Spleen (tissue), 11 donors: ENCODE measurements at regions not wholly inside any gene's neighbourhood (a gene's known extent, or its start where the extent isn't known, plus 50 kb on each side); places are given as distances from the start of the nearest gene placed in this dataset.
A peak's percentile ranks its signal among the peaks of the same experiment; 100 is the strongest.

Source experiments
- DNase-seq: peaks from one replicate; pipeline ENCODE4 v3.0.0-alpha.2; 2020
- H3K27ac ChIP-seq, 8 donors: fragments of 200-600 bp; sonication (generic) in 7 of 8; 1 replicate in 4 of 8; 2 replicates in 4 of 8; pipeline versions ENCODE4 v1.5.0 to v1.8.0; 2016 to 2021; ENCODE audit warnings: inconsistent platforms in 4 of 8, mild to moderate bottlenecking in 4 of 8, moderate library complexity in 1 of 8
- H3K27me3 ChIP-seq, 7 donors: fragments of 200-600 bp; sonication (generic) in 6 of 7; replicated peaks in 1 of 7; 1 replicate in 4 of 7; 2 replicates in 3 of 7; pipeline versions ENCODE4 v1.5.0 to v1.8.0; 2016 to 2021; ENCODE audit warnings: inconsistent platforms in 3 of 7, mild to moderate bottlenecking in 1 of 7
- H3K36me3 ChIP-seq, 6 donors: fragments of 200-600 bp; sonication (generic) in 5 of 6; 1 replicate in 4 of 6; 2 replicates in 2 of 6; pipeline versions ENCODE4 v1.5.0 to v1.8.0; 2016 to 2021; ENCODE audit warnings: inconsistent platforms in 2 of 6
- H3K4me1 ChIP-seq, 6 donors: fragments of 200-600 bp; sonication (generic) in 5 of 6; 1 replicate in 3 of 6; 2 replicates in 3 of 6; pipeline versions ENCODE4 v1.5.0 to v1.8.0; 2016 to 2021; ENCODE audit warnings: inconsistent platforms in 3 of 6
- H3K4me3 ChIP-seq, 8 donors: fragments of 200-600 bp; sonication (generic) in 7 of 8; 1 replicate in 4 of 8; 2 replicates in 4 of 8; pipeline versions ENCODE4 v1.5.0 to v1.8.0; 2016 to 2021; ENCODE audit warnings: inconsistent platforms in 4 of 8, mild to moderate bottlenecking in 4 of 8, moderate library complexity in 2 of 8
- H3K9me3 ChIP-seq, 8 donors: fragments of 200-600 bp; sonication (generic) in 7 of 8; 1 replicate in 4 of 8; 2 replicates in 4 of 8; pipeline versions ENCODE4 v1.5.0 to v1.8.0; 2016 to 2021; ENCODE audit warnings: inconsistent platforms in 4 of 8
- CTCF ChIP-seq, 11 experiments: fragments of 200-600 bp in 7 of 11; fragments of 450-650 bp in 4 of 11; sonication (generic) in 4 of 11; IDR thresholded peaks in 8 of 11; conservative IDR thresholded peaks in 3 of 11; 1 replicate in 7 of 11; 2 replicates in 4 of 11; pipeline versions ENCODE4 v1.4.0 to v1.8.0; 2016 to 2021; ENCODE audit warnings: antibody characterized with exemption in 11 of 11, inconsistent platforms in 4 of 11, mild to moderate bottlenecking in 1 of 11
- POLR2A ChIP-seq, 3 donors: fragments of 450-650 bp; IDR thresholded peaks; one replicate each; pipeline ENCODE4 v1.5.1; 2017; ENCODE audit warnings: antibody characterized with exemption in 3 of 3, mild to moderate bottlenecking in 1 of 3
- POLR2AphosphoS5 ChIP-seq, 3 donors: sonication (generic); formaldehyde crosslinking; IDR thresholded peaks; one replicate each; pipeline ENCODE4 v1.5.1; 2017; ENCODE audit warnings: antibody characterized with exemption in 3 of 3
- WGBS, 5 donors: extraction: QIAGEN DNeasy Blood & Tissue Kit in 3 of 5; methylation state at CpG; one replicate each; pipeline versions ENCODE4 v1.1.5 to v1.1.7; 2013 to 2018; 5-methylcytosine and 5-hydroxymethylcytosine counted together
- intact Hi-C: fragments of 100-400 bp; cut with DNase I; formaldehyde crosslinking; loops from one replicate; pipeline ENCODE4 v1.15.0; 2023; ENCODE audit warnings: low total_unique reads
- donor health status: healthy with polysubstance abuse.
- donor health status: DM: no; HTN: no; CAD: no; lungs with moderate emphysema.
- donor health status: DM: no; HTN: no; CAD: no.
- donor health status: Bipolar disorder and iron deficiency.
- donor health status: healthy.
- donor health status: DM: no; HTN: no; CAD: no.
- donor health status: DM: yes; HTN: yes; CAD: no.

- TF ChIP-seq POLR2AphosphoS5 (IDR thresholded peaks at IDR 0.05) (no peak), POLR2A (IDR thresholded peaks at IDR 0.05) (no peak), CTCF (IDR thresholded peaks at IDR 0.05 in 8 of 11, conservative IDR thresholded peaks at IDR 0.05 in 3 of 11) (no peak)
- intact Hi-C loops, result no loop called here
- WGBS, 5 donors, result 51 to 92% (median 78%) methylated on average over 6 of the region's 6 CpGs
- DNase-seq, result peak; percentile 24
- no peaks in the 10 kb centered on the region for H3K4me1 ChIP-seq
- H3K9me3 ChIP-seq, result no peaks in the 10 kb centered on the region
- no peak overlapping the region for H3K4me3 ChIP-seq
- no peaks in the 10 kb centered on the region for H3K36me3 ChIP-seq
- H3K27ac ChIP-seq, result no peak overlapping the region
- H3K27me3 ChIP-seq, result no peaks in the 10 kb centered on the region
These were observed 140.6 kb upstream of the KLF4 start for GRCh38 chr9:107630156-107630555.

GRCh38 chr9:107628444-107628843, 138.9 kb upstream of the KLF4 start:
- 87 to 95% (median 93%) methylated on average over 11 of the region's 11 CpGs for WGBS, 5 donors
- TF ChIP-seq POLR2AphosphoS5 (IDR thresholded peaks at IDR 0.05), result no peak
- TF ChIP-seq CTCF (IDR thresholded peaks at IDR 0.05 in 8 of 11, conservative IDR thresholded peaks at IDR 0.05 in 3 of 11), result no peak
- TF ChIP-seq POLR2A (IDR thresholded peaks at IDR 0.05), result no peak
- Histone ChIP-seq H3K36me3 (no peaks in the 10 kb centered on the region), H3K27ac (no peak overlapping the region), H3K4me1 (no peaks in the 10 kb centered on the region), H3K27me3 (no peaks in the 10 kb centered on the region), H3K4me3 (no peak overlapping the region), H3K9me3 (no peaks in the 10 kb centered on the region)
- no peak for DNase-seq
- intact Hi-C loops, result no loop called here

- H3K4me3 ChIP-seq, result no peak overlapping the region
- H3K4me1 ChIP-seq, result no peaks in the 10 kb centered on the region
- DNase-seq, result no peak
- WGBS, 5 donors, result 63 to 84% (median 74%) methylated on average over 4 of the region's 4 CpGs
- H3K36me3 ChIP-seq, result no peaks in the 10 kb centered on the region
- TF ChIP-seq POLR2AphosphoS5 (IDR thresholded peaks at IDR 0.05) (no peak), CTCF (IDR thresholded peaks at IDR 0.05 in 8 of 11, conservative IDR thresholded peaks at IDR 0.05 in 3 of 11) (no peak), POLR2A (IDR thresholded peaks at IDR 0.05) (no peak)
- no peaks in the 10 kb centered on the region for H3K9me3 ChIP-seq
- H3K27me3 ChIP-seq, result no peaks in the 10 kb centered on the region
- H3K27ac ChIP-seq, result no peak overlapping the region
- intact Hi-C loops, result no loop called here
These were observed 138.2 kb upstream of the KLF4 start for GRCh38 chr9:107627781-107628180.

GRCh38 chr9:107626118-107626517, 136.5 kb upstream of the KLF4 start:
- WGBS, 5 donors, result 82 to 94% (median 88%) methylated on average over 6 of the region's 6 CpGs
- no peak overlapping the region for H3K4me3 ChIP-seq
- intact Hi-C loops, result no loop called here
- no peaks in the 10 kb centered on the region for H3K9me3 ChIP-seq
- DNase-seq, result peak; percentile 17
- no peaks in the 10 kb centered on the region for H3K4me1 ChIP-seq
- no peaks in the 10 kb centered on the region for H3K27me3 ChIP-seq
- no peak overlapping the region for H3K27ac ChIP-seq
- TF ChIP-seq CTCF (IDR thresholded peaks at IDR 0.05 in 8 of 11, conservative IDR thresholded peaks at IDR 0.05 in 3 of 11), result no peak
- TF ChIP-seq POLR2A (IDR thresholded peaks at IDR 0.05), result no peak
- no peak for TF ChIP-seq POLR2AphosphoS5 (IDR thresholded peaks at IDR 0.05)
- H3K36me3 ChIP-seq, result no peaks in the 10 kb centered on the region
